NCI-H345 (cell line): ENCODE measurements at regions not wholly inside any gene's neighbourhood (a gene's known extent, or its start where the extent isn't known, plus 50 kb on each side); places are given as distances from the start of the nearest gene placed in this dataset.
"Not testable (repeated sequence)": the region's sequence is repeated elsewhere in the genome, so short reads cannot be mapped to it uniquely, and the experiment has no call there.

Experiments used
- DNase-seq: peaks from one replicate; lab custom pipeline; 2025; lab: John Stamatoyannopoulos, UW

DNA sequence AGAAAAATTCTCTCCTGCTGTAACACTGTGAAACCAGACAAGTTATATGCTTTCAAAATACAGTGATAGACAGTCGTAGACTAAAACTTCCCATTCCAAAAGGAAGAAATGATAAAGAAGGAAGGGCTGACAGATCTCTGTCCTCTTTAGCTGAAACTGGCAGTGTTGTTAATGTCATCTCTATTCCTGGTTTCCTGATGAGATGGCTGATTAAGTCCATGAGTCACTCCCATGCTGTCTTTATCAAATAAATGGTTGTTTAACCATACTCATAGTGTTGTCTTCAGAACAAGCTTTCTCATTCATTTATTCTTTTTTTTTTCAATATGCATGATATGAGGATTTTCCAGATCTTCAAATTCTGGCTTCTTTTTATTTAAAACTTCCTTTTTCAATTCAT, 952.2 kb upstream of the WWC1 start:
- no peak for DNase-seq

GRCh38 chr5:167346461-167346860, 945.0 kb upstream of the WWC1 start:
- DNase-seq, result no peak

DNA sequence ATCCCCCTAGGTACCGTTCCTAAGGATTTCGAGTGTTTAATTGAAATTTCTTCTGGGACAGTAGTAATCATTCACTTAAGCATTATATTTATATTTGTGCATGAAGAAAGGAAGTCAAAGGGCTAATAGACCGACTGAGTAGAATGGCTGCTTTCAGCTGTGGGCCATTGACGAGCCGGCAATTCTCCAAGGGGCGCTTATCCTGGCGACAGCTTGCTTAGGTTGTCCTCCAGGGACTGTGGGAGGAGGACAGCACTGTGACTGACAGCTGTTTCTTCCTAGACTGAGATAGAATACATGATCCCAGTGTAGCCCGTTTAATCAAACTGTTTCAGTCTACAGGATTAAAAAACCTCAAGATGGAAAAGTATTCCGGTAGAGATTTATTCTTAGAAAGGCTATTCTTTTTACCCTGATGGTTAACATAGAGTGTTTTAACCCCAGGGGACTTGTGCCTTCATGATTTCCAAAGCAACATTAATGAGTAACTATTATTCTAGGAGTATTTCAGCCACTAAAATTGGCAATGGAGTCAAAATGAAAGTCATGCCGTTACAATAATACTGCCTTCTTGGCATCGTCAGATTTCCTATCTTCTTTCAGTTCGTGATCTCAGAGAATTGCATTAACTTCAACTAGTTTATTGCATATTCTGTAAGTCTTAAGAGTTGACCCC, 943.1 kb upstream of the WWC1 start:
- no peak for DNase-seq

- DNase-seq, result no peak
Observed at GRCh38 chr5:167348980-167349379, 942.5 kb upstream of the WWC1 start.

DNA sequence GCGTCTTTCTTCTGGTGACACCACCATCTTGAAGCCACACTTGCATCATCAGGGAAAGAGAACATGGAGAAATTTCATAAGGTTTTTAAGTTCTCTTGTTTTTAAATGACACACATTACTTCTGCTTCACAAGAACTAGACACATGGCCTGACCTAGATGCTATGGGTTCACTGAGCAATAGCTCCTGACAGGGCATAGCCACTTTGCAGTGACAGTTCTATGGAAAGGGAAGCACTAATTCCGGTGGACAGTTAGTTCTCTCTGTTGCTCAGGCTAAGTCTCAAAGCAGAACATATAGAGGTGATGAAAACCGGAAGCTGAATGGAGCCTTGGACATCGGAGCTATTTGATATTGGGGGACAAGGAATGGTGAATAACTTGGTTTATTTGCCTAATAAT, 940.1 kb upstream of the WWC1 start:
- no peak for DNase-seq

GRCh38 chr5:167352801-167353200, 938.6 kb upstream of the WWC1 start:
- DNase-seq, result no peak

DNA sequence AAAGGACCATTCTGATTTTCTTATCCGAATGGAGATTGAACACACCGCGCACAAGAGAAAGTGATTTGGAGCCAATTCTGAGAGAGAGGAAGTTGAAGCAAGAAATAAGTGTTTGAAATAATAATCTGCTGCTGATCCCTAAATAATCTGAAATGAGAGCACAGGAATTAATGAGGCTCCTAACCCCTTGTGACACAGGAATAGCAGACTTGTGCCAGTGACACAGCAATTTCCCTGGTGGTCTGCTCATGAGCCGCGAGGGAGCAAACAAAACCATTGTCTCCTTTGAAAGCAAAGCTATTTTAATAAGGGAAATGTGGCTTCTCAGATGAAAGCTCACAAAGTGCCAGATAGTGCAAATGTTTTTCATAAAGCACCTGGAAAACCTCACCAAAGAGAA, 936.1 kb upstream of the WWC1 start:
- DNase-seq, result no peak

DNA sequence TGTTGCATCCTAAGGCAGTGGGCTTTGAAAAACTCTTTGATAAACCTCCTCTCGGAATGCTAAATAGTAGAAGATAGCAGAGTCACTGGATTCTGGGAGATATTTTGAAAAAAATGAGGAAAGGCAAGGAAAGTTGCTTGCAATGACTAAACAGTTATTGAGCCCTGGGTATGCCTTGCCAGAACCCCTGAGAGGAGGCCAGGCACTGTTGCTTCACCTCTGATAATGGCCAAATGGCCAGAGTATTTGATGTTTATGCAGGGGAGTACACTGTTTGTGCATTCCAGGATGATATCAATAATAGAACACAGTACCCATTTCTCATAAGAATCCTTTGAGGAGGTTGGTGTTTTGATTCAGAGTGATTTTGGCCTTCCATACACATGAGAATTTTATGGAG, 935.1 kb upstream of the WWC1 start:
- DNase-seq, result no peak

DNA sequence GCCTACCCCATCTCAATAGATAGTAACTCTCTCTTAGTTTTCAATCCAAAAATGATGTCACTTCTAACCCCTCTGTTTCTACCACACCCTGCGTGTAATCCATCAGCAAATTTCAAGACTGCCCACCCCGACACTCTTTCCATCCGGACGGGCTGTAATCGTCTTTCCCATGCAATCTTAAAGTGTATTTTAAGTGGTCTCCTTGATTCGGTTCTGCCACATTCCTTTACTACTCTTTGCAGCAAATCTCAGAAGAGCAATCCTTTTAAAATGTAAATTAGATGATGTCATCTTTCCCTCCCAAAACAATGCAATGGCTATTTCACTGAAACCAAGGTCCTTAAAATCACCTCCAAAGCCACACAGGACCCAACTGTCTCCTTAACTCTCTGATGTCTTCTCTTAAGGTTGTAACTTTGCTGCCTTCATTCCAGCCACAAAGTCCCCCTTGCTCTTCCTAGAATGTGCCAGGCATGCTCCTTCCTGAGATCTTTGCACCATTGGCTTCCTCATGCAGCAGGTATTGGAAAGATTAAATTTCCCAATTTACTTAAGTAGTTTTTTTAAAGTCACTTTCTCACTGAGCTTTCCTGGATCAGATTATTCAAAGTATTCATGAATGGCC, 932.5 kb upstream of the WWC1 start:
- DNase-seq, result no peak

DNA sequence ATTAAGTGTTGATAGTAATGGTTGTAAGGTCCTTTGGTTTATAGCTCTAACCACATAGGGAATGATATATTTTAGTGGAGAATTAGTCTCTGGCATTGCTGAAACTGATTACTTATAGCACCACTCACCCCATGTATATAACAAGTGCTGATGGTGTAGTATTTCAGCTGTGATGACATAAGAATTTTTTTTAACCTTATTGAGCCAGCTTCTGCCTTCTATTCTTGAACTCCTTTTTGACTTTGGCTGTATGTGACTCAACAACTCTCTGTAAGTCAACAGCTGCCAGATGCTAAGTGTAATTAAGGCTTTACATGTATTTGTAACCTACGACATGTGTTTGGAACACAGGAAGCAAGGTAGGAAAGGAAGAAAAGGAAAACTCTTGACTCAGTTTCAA, 929.6 kb upstream of the WWC1 start:
- no peak for DNase-seq

- no peak for DNase-seq
Observed at GRCh38 chr5:167363065-167363464, 928.4 kb upstream of the WWC1 start.

DNA sequence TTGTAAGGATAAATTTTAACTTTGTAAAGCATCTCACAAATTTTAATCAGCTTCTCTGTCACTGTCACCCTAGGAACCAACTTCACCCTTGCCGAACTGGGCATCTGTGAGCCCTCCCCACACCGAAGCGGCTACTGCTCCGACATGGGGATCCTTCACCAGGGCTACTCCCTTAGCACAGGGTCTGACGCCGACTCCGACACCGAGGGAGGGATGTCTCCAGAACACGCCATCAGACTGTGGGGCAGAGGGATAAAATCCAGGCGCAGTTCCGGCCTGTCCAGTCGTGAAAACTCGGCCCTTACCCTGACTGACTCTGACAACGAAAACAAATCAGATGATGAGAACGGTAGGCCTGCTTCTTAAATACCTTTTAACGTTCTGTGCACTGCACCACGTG, 916.3 kb upstream of the WWC1 start:
- no peak for DNase-seq

GRCh38 chr5:167378894-167379723, 912.3 kb upstream of the WWC1 start:
- no peak for DNase-seq

DNA sequence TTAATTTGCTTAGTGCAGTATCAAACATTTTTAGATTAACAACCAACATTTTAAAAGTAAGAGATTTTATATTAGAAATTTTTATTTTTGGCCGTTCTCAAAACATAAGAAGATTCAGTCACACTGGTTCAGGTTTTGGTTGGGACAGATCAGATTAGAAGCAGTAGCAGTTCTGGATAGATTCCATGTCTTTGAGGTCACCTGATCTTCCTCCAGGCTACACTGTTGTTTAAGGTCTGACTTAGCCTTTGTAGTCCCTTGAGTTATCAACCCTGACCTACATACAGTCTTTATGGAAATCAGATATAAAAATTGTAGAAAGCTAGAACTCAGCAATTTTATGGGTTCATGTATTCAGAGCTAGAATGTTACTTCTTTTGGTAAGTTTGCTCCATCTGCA, 910.0 kb upstream of the WWC1 start:
- no peak for DNase-seq

DNA sequence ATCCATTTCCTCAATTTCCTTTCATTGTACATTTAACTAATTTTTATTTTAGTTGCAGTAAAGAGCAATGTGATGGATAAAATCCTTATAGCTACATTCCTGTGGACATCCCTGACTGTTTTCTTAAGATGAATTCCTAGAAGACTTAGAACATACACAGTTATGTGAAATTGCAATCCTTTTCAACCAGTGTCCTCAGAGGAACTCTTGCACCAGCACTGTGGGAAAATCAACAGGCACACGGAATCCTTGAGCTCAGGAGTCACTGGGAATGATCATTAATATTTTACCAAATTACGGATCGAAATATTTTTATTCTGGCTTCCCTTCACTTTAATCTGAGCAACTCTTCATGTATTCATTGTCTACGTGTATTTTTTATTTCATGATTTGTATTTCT, 901.9 kb upstream of the WWC1 start:
- no peak for DNase-seq

- DNase-seq, result not testable (repeated sequence)
Observed at GRCh38 chr5:167391286-167391685, 900.2 kb upstream of the WWC1 start.

DNA sequence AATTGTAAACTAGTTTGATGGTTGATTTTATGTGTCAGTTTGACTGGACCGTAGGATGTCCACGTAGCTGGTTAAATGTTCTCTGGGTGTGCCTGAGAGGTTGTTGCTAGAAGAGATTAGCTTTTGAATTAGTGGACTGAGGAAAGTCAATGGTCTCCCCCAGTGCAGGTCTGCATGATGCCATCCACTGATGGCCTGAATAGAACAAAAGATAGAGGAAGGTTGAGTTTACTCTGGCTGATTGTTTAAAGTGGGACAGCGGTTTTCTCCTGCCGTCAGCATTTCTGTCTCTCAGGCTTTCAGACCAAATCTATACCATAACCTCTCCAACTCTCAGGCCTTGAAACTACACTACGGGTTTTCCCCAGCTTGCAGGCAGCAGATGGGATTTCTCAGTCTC, 899.2 kb upstream of the WWC1 start:
- DNase-seq, result no peak

- DNase-seq, result no peak
Observed at GRCh38 chr5:167393358-167393757, 898.1 kb upstream of the WWC1 start.

- DNase-seq, result no peak
Observed at GRCh38 chr5:167402671-167403070, 888.8 kb upstream of the WWC1 start.

GRCh38 chr5:167406513-167406912, 884.9 kb upstream of the WWC1 start:
- no peak for DNase-seq

DNA sequence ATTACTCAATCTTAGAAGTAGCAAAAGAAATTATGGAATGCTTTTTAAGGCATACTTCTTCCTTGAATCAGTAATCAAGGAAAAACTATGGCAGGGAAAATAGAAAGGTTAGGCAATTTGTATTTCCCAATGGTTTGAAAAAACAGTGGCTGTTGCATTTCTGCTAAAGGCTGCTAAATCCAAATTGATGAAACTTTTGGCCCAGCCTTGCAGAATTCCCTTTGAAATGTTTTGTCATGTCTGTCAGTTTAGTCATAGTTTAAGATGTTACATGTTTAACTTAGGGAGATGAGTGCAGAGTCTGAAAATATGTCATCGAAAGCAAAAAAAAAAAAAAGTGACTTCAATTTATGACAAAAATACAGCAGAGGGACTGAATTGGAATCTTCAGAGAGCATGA, 878.9 kb upstream of the WWC1 start:
- DNase-seq, result no peak

- DNase-seq, result no peak
Observed at GRCh38 chr5:167413506-167413905, 877.9 kb upstream of the WWC1 start.

DNA sequence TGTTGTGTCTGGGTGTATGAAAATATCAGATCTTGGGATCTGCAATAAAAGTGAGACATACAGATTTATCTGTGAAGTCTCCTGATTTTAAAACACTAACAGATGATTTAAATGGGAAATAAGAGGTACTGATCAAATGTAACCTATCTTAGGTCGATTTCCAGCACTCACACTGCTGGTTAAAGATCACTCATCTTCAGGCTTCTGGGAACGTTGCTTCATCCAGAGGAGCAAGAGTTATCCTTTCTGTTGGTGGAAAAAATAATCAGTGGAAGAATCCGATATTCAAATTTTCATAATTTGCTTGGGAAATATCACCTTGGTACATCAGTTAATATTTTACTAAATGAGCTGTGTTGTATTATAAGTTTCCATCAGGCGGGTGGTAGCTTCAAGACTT, 876.8 kb upstream of the WWC1 start:
- no peak for DNase-seq
